KMS-11 (cell line): ENCODE measurements at regions not wholly inside any gene's neighbourhood (a gene's known extent, or its start where the extent isn't known, plus 50 kb on each side); places are given as distances from the start of the nearest gene placed in this dataset.

Source experiments
- H2AFZ ChIP-seq: fragments of 200-600 bp; sonication (generic); 2 replicates; pipeline ENCODE4 v1.6.1; 2016; ENCODE audit warnings: antibody characterized with exemption, mixed run types, low read depth
- H3K27ac ChIP-seq: fragments of 200-600 bp; sonication (generic); 2 replicates; pipeline ENCODE4 v1.6.1; 2016; ENCODE audit warnings: mild to moderate bottlenecking, mixed run types
- H3K27me3 ChIP-seq: fragments of 200-600 bp; sonication (generic); 2 replicates; pipeline ENCODE4 v1.6.1; 2017; ENCODE audit warnings: mild to moderate bottlenecking, low read depth, mixed run types, moderate library complexity; ENCODE audit not compliant: insufficient read depth
- H3K36me3 ChIP-seq: fragments of 200-600 bp; sonication (generic); 2 replicates; pipeline ENCODE4 v1.6.1; 2017; ENCODE audit warnings: mild to moderate bottlenecking, mixed run types; ENCODE audit not compliant: insufficient read depth
- H3K4me1 ChIP-seq: fragments of 200-600 bp; sonication (generic); 2 replicates; pipeline ENCODE4 v1.6.1; 2016; ENCODE audit warnings: mild to moderate bottlenecking, low read depth, mixed run types; ENCODE audit not compliant: poor library complexity, severe bottlenecking
- H3K4me2 ChIP-seq: fragments of 200-600 bp; sonication (generic); 2 replicates; pipeline ENCODE4 v1.7.0; 2016; ENCODE audit warnings: mild to moderate bottlenecking, mixed run types
- H3K4me3 ChIP-seq: fragments of 200-600 bp; sonication (generic); IDR thresholded peaks from 2 replicates; pipeline ENCODE4 v1.6.1; 2017; ENCODE audit warnings: low read depth, low read length, mixed read lengths; ENCODE audit not compliant: insufficient read depth
- H3K79me2 ChIP-seq: fragments of 200-600 bp; sonication (generic); 2 replicates; pipeline ENCODE4 v1.6.1; 2016; ENCODE audit warnings: low read depth, mixed run types; ENCODE audit not compliant: insufficient read depth
- H3K9ac ChIP-seq: fragments of 200-600 bp; sonication (generic); 2 replicates; pipeline ENCODE4 v1.6.1; 2016; ENCODE audit warnings: mild to moderate bottlenecking, mixed run types
- H4K20me1 ChIP-seq: fragments of 200-600 bp; sonication (generic); 2 replicates; pipeline ENCODE4 v1.6.1; 2016; ENCODE audit warnings: mild to moderate bottlenecking, mixed run types; ENCODE audit not compliant: insufficient read depth
- CTCF ChIP-seq: fragments of 200-600 bp; sonication (generic); conservative IDR thresholded peaks from 2 replicates; pipeline ENCODE4 v1.6.1; 2017; ENCODE audit warnings: low read depth, mild to moderate bottlenecking, antibody characterized with exemption, low read length, moderate library complexity, mixed read lengths

GRCh38 chr13:48851707-48852106 lies 124.0 kb upstream of the FNDC3A start:
- Histone ChIP-seq H3K4me1 (no peaks in the 10 kb centered on the region), H3K4me3 (no peak overlapping the region), H3K4me2 (no peak overlapping the region), H3K36me3 (no peaks in the 10 kb centered on the region), H2AFZ (no peak overlapping the region), H3K9ac (no peak overlapping the region), H3K27ac (no peak overlapping the region), H4K20me1 (no peaks in the 10 kb centered on the region), H3K79me2 (no peaks in the 10 kb centered on the region), H3K27me3 (no peaks in the 10 kb centered on the region)
- TF ChIP-seq CTCF = no peak

- no peaks in the 10 kb centered on the region for H3K79me2 ChIP-seq
- no peaks in the 10 kb centered on the region for H3K4me1 ChIP-seq
- TF ChIP-seq CTCF = no peak
- no peaks in the 10 kb centered on the region for H3K27me3 ChIP-seq
- H2AFZ ChIP-seq = no peak overlapping the region
- H3K4me2 ChIP-seq = no peak overlapping the region
- no peaks in the 10 kb centered on the region for H4K20me1 ChIP-seq
- H3K36me3 ChIP-seq = no peaks in the 10 kb centered on the region
- no peak overlapping the region for H3K27ac ChIP-seq
- H3K9ac ChIP-seq = no peak overlapping the region
- no peak overlapping the region for H3K4me3 ChIP-seq
Observed at GRCh38 chr13:48852911-48853727, 122.6 kb upstream of the FNDC3A start.

- Histone ChIP-seq H3K79me2 (no peaks in the 10 kb centered on the region), H3K27ac (no peak overlapping the region), H3K9ac (no peak overlapping the region), H3K4me3 (no peak overlapping the region), H3K4me2 (no peak overlapping the region), H3K4me1 (no peaks in the 10 kb centered on the region), H2AFZ (no peak overlapping the region), H4K20me1 (no peaks in the 10 kb centered on the region), H3K27me3 (no peaks in the 10 kb centered on the region), H3K36me3 (no peaks in the 10 kb centered on the region)
- no peak for TF ChIP-seq CTCF
Observed at GRCh38 chr13:48853728-48854102, 122.0 kb upstream of the FNDC3A start.

- no peak for TF ChIP-seq CTCF
- Histone ChIP-seq H3K4me2 (no peak overlapping the region), H3K79me2 (no peaks in the 10 kb centered on the region), H3K9ac (no peak overlapping the region), H4K20me1 (no peaks in the 10 kb centered on the region), H3K27ac (no peak overlapping the region), H3K4me1 (no peaks in the 10 kb centered on the region), H2AFZ (no peak overlapping the region), H3K27me3 (no peaks in the 10 kb centered on the region), H3K4me3 (no peak overlapping the region), H3K36me3 (no peaks in the 10 kb centered on the region)
Observed at GRCh38 chr13:48857576-48857975, 118.1 kb upstream of the FNDC3A start.
